Endothelial cell of umbilical vein (primary cell): ENCODE measurements at regions not wholly inside any gene's neighbourhood (a gene's known extent, or its start where the extent isn't known, plus 50 kb on each side); places are given as distances from the start of the nearest gene placed in this dataset.

Source experiments
- BruUV-seq: library from RNA; stranded (reverse); fragments of 400-500 nt; replicated peaks from 2 replicates; lab custom pipeline; 2021; lab: Mats Ljungman, UMichigan
- CTCF ChIA-PET: fragments of 300-600, 350-600 bp; sonication (Branson Sonifier 250); formaldehyde crosslinking; loops from one replicate; lab custom pipeline; 2021; ENCODE audit warnings: antibody characterized with exemption, inconsistent platforms; lab: Charles Lee
- POLR2A ChIA-PET: fragments of 300-600, 350-600 bp; sonication (Branson Sonifier 250); formaldehyde crosslinking; loops from one replicate; lab custom pipeline; 2021; ENCODE audit warnings: antibody characterized with exemption, inconsistent platforms; lab: Charles Lee
- DNase-seq: peaks from one replicate; pipeline ENCODE4 v3.0.0-alpha.2; 2011; ENCODE audit warnings: low read depth, low spot score
- FAIRE-seq: peaks from 2 replicates; lab custom pipeline; 2011; peaks lifted over from hg19 to GRCh38; lab: Jason Lieb, UNC
- H2AFZ ChIP-seq: 2 replicates; pipeline ENCODE4 v1.6.0; 2012; ENCODE audit warnings: low read depth, low read length, control low read depth, inconsistent platforms
- H3K27ac ChIP-seq: 2 replicates; pipeline ENCODE4 v1.5.1; 2011; ENCODE audit warnings: low read depth, mild to moderate bottlenecking, control low read depth, low read length, moderate library complexity; ENCODE audit not compliant: insufficient read depth
- H3K27me3 ChIP-seq, 2 experiments: 2 replicates each; pipeline versions ENCODE4 v1.6.0 to v1.6.1; 2011; ENCODE audit warnings: low read length in 2 of 2, mixed read lengths in 1 of 2; ENCODE audit not compliant: control insufficient read depth in 2 of 2, insufficient read depth in 2 of 2
- H3K36me3 ChIP-seq, 2 experiments: 2 replicates in 1 of 2; 3 replicates in 1 of 2; pipeline ENCODE4 v1.5.1; 2011; ENCODE audit warnings: low read length in 2 of 2, mild to moderate bottlenecking in 1 of 2, moderate library complexity in 1 of 2; ENCODE audit not compliant: control insufficient read depth in 2 of 2, insufficient read depth in 2 of 2; ENCODE audit errors: extremely low read depth in 1 of 2
- H3K4me1 ChIP-seq: 3 replicates; pipeline ENCODE4 v1.5.1; 2011; ENCODE audit warnings: mild to moderate bottlenecking, low read length; ENCODE audit not compliant: control insufficient read depth, insufficient read depth; ENCODE audit errors: extremely low read depth
- H3K4me2 ChIP-seq: 2 replicates; pipeline ENCODE4 v1.6.1; 2011; ENCODE audit warnings: low read length, control low read depth, mixed read lengths; ENCODE audit not compliant: insufficient read depth
- H3K4me3 ChIP-seq, 3 experiments: fragments of 200-600 bp in 1 of 3; sonication (generic), shearing (Covaris generic) in 1 of 3; replicated peaks in 1 of 3; 2 replicates each; pipeline ENCODE4 v1.5.1; 2011 to 2016; ENCODE audit warnings: control low read depth in 3 of 3, low read length in 3 of 3, mild to moderate bottlenecking in 2 of 3, inconsistent platforms in 1 of 3, low read depth in 1 of 3, moderate library complexity in 1 of 3; ENCODE audit not compliant: insufficient read depth in 1 of 3
- H3K79me2 ChIP-seq: 2 replicates; pipeline ENCODE4 v1.6.0; 2012; ENCODE audit warnings: low read length, inconsistent platforms; ENCODE audit not compliant: control insufficient read depth, insufficient read depth
- H3K9ac ChIP-seq: replicated peaks from 2 replicates; pipeline ENCODE3; 2011; ENCODE audit warnings: low read length, control low read depth; ENCODE audit not compliant: insufficient read depth; ENCODE audit errors: extremely low read depth
- H3K9me1 ChIP-seq: replicated peaks from 3 replicates; pipeline ENCODE4 v1.6.0; 2011; ENCODE audit warnings: mild to moderate bottlenecking, low read length; ENCODE audit not compliant: control insufficient read depth, insufficient read depth; ENCODE audit errors: extremely low read depth
- H3K9me3 ChIP-seq: replicated peaks from 2 replicates; pipeline ENCODE4 v1.5.1; 2012; ENCODE audit warnings: low read length, inconsistent platforms; ENCODE audit not compliant: control insufficient read depth, insufficient read depth
- H4K20me1 ChIP-seq: replicated peaks from 2 replicates; pipeline ENCODE3; 2011; ENCODE audit warnings: mild to moderate bottlenecking, low read length; ENCODE audit not compliant: control insufficient read depth, insufficient read depth; ENCODE audit errors: extremely low read depth
- EZH2 ChIP-seq: IDR thresholded peaks from 2 replicates; pipeline ENCODE4 v1.6.1; 2012; ENCODE audit warnings: borderline replicate concordance, low read depth, mild to moderate bottlenecking, moderate library complexity, low read length, inconsistent platforms; ENCODE audit not compliant: severe bottlenecking
- FOS ChIP-seq: IDR thresholded peaks from 2 replicates; pipeline ENCODE4 v1.6.1; 2011; ENCODE audit warnings: mild to moderate bottlenecking, low read length, moderate library complexity, borderline replicate concordance; ENCODE audit not compliant: insufficient read depth
- GATA2 ChIP-seq: IDR thresholded peaks from 2 replicates; pipeline ENCODE4 v1.7.0; 2011; ENCODE audit warnings: low read depth, mild to moderate bottlenecking, moderate library complexity, mixed read lengths, low read length; ENCODE audit not compliant: insufficient read length, insufficient read depth
- JUN ChIP-seq: IDR thresholded peaks from 2 replicates; pipeline ENCODE4 v1.6.1; 2011; ENCODE audit warnings: borderline replicate concordance, low read depth; ENCODE audit not compliant: insufficient read length, insufficient read depth
- MYC ChIP-seq: IDR thresholded peaks from one replicate; pipeline ENCODE4 v1.6.1; 2011; ENCODE audit warnings: mild to moderate bottlenecking, low read depth, low read length
- POLR2A ChIP-seq: IDR thresholded peaks from 2 replicates; pipeline ENCODE4 v1.6.1; 2012; ENCODE audit warnings: low read depth, mild to moderate bottlenecking, control low read depth, low read length
- POLR2AphosphoS5 ChIP-seq: IDR thresholded peaks from 2 replicates; pipeline ENCODE4 v1.6.1; 2012; ENCODE audit warnings: low read depth, mild to moderate bottlenecking, control low read depth, low read length, moderate library complexity; ENCODE audit not compliant: insufficient read depth
- dilution Hi-C: fragments of 300-500 bp; cut with MboI; formaldehyde crosslinking; loops from one replicate; pipeline ENCODE4 v1.15.0; 2019; ENCODE audit warnings: low sequenced_read_pairs; ENCODE audit not compliant: extremely low pct_ligation_motif_present
- intact Hi-C: fragments of 100-400 bp; cut with micrococcal nuclease; formaldehyde crosslinking; loops from one replicate; pipeline ENCODE4 v1.10.0; 2022
- TF ChIP-seq, protein P1 (sequence below): IDR thresholded peaks from 2 replicates; pipeline ENCODE4 v1.6.1; 2011; ENCODE audit not compliant: insufficient read depth, insufficient read length
- TF ChIP-seq, protein P2 (sequence below), 2 donors: IDR thresholded peaks; 1 replicate in 1 of 2; 2 replicates in 1 of 2; pipeline ENCODE4 v1.5.1; 2011; ENCODE audit warnings: low read length in 2 of 2, mild to moderate bottlenecking in 2 of 2, moderate library complexity in 2 of 2, control low read depth in 1 of 2, inconsistent platforms in 1 of 2, low read depth in 1 of 2; ENCODE audit not compliant: insufficient read depth in 1 of 2; ENCODE audit errors: extremely low read depth in 1 of 2

DNA sequence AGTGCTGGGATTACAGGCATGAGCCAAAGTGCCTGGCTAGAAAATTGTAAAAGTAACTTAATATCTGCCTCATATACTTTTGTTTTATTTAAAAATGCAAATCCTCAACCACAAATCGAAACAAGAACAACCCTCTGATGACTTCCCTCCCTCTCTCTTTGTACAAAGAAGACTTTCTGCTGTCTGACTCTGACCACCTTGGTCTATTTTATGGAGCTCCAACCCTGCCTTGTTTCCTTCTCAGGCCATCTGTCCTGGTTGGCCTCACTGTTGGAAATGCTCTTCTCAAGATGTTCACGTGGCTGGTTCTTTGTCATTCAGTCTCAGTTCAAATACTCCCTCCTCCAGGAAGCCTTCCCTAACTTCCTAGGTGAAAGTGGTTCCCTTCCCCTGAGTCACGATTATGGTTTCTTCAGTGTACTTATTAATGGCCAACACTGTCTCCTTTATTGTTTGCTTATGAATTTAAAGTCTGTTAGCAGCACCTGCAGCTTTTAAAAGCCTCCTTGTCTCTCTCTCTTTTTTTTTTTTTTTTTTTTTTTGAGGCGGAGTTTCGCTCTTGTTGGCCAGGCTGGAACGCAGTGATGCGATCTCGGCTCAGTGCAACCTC lies 151.5 kb upstream of the SALL4 start:
- no peak for FAIRE-seq
- POLR2A ChIA-PET = no interaction called here

More for the DNA sequence above, 151.5 kb upstream of the SALL4 start:
- dilution Hi-C loops = no loop called here
- no peaks in the 10 kb centered on the region for H3K9me3 ChIP-seq
- no peak overlapping the region for H3K27ac ChIP-seq
- no peak overlapping the region for H3K9ac ChIP-seq
- H3K9me1 ChIP-seq = no peaks in the 10 kb centered on the region
- no peaks in the 10 kb centered on the region for H3K36me3 ChIP-seq
- no peaks in the 10 kb centered on the region for H3K27me3 ChIP-seq
- no TSS peak for BruUV-seq
- intact Hi-C loops = no loop called here
- no peak overlapping the region for H3K4me3 ChIP-seq
- no peak overlapping the region for H3K4me2 ChIP-seq
- no peaks in the 10 kb centered on the region for H4K20me1 ChIP-seq
- TF ChIP-seq JUN (no peak), FOS (no peak), POLR2AphosphoS5 (no peak), EZH2 (no peak), MYC (no peak), POLR2A (no peak), GATA2 (no peak)
- TF ChIP-seq, protein P1, sequence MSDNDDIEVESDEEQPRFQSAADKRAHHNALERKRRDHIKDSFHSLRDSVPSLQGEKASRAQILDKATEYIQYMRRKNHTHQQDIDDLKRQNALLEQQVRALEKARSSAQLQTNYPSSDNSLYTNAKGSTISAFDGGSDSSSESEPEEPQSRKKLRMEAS = no peak
- TF ChIP-seq, protein P2, sequence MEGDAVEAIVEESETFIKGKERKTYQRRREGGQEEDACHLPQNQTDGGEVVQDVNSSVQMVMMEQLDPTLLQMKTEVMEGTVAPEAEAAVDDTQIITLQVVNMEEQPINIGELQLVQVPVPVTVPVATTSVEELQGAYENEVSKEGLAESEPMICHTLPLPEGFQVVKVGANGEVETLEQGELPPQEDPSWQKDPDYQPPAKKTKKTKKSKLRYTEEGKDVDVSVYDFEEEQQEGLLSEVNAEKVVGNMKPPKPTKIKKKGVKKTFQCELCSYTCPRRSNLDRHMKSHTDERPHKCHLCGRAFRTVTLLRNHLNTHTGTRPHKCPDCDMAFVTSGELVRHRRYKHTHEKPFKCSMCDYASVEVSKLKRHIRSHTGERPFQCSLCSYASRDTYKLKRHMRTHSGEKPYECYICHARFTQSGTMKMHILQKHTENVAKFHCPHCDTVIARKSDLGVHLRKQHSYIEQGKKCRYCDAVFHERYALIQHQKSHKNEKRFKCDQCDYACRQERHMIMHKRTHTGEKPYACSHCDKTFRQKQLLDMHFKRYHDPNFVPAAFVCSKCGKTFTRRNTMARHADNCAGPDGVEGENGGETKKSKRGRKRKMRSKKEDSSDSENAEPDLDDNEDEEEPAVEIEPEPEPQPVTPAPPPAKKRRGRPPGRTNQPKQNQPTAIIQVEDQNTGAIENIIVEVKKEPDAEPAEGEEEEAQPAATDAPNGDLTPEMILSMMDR (IDR thresholded peaks at IDR 0.05; ENCODE audit: extremely low read depth in 1 of 2, insufficient read depth in 1 of 2, low read depth in 1 of 2, low read length in 2 of 2) = no peak
- DNase-seq = no peak
- no peaks in the 10 kb centered on the region for H3K79me2 ChIP-seq
- no peak overlapping the region for H2AFZ ChIP-seq
- CTCF ChIA-PET = interaction anchor here (1.2 to 2.2 kb wide), 3 partner anchors 8 to 154 kb away, joined by 3 to 9 read pairs (median 6); no protein-coding TSS in a partner anchor
- peaks cover 9% of the 10 kb centered on the region for H3K4me1 ChIP-seq
